ENCODE measurements at regions not wholly inside any gene's neighbourhood (a gene's known extent, or its start where the extent isn't known, plus 50 kb on each side); places are given as distances from the start of the nearest gene placed in this dataset.
"Not testable (repeated sequence)": the region's sequence is repeated elsewhere in the genome, so short reads cannot be mapped to it uniquely, and the experiment has no call there.

DNA sequence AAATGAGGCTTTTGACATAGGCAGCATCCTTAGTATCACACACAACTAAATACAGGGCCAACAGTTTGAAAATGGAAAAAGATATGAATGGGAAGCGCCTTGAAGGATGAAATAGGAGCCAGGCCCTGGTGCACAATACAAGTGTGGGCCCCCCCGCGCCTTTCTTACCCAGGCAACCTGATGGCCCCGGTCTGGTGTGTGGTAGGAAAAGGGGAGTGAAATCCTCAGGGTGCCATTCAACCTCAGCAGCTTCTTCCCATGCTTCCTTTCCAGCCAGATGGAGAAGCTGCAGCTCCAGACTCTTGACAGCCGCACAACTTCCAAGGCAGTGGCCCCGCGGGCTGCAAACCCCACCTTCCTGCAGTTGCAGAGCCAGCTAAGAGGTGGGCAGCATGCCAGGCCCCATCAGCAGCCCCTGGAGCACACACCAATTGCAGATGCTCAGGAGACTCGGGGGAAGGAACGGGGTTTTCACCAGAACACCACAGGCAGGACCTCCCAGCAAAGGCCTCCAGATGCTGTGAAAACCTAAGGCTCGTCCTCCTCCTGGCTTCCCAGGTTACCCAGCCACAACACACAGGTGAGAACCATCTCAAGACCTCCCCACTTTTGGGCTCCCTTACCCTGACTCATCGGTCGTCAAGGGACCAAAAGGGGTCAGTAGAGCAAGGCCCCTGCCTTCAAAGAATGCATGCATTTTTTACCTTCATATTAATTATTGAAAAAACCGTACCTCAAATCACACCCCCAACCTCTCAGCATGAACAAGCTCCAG, 101.6 kb downstream of the CPN2 start:
- no peak for DNase-seq

DNA sequence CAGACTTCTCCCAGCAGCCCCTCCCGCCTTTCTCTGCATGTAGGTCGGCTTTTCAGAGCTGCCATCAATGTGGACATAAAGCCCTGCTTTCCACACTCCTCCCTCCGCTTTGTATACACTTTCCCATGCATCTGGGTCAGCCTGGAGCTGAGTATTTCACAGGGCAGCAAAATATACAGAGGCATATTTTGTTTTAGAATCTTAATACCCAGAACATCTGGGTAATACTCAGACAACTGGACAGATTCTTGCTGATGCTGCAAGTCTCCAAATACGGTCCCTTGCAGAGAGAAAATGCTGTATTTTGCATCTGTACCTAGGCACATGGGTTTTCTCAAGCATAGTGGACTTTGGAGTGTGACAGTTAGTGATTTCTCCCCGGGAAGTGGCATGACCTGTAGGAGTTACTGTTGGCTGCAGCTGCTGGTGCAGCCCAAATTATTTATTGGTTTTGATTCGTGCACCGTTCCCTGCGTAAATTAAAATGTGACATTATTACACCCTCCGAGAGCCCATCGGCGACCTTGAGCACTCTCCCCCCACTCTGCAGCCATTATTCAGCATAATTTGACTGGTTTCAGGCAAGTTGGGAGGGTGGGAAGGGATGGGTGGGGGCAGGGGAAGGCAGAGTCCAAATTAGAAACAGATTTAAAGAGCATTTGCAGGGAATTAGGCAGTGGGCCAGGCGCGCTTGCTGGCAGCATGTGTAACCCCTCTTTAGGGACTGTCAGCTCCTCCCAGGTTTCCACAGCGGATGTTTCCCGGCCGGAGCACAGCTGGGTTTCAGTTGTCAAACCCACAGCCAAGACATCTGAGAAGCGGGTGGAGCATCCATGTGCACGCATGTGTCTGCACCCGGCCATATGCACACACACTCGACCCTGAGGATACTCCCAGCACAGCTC, 100.8 kb downstream of the CPN2 start:
- no peak for DNase-seq

- no peak for DNase-seq
Measured at GRCh38 chr3:194251007-194251406, 100.1 kb downstream of the CPN2 start.

DNA sequence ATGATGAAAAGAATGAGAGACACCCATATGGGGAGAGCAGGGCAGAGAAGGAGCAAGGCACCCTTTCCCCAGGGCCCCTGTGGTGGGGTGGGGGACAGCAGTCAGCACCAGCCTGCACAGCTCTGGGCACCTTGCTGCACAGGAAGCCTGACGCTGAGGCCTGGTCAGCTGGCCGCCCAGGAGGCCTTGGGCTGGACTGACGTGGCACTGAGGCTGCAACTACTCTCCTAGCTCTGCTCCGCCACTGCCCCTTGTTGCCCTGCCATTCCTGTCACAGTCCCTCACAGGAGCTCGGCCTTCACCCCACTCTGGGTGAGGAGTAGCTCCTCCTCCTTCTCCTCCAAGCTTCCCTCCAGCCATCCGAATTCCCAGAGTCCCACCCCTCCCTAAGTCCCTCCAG, 99.7 kb downstream of the CPN2 start:
- no peak for DNase-seq

GRCh38 chr3:194251891-194252560, 99.1 kb downstream of the CPN2 start:
- no peak for DNase-seq

DNA sequence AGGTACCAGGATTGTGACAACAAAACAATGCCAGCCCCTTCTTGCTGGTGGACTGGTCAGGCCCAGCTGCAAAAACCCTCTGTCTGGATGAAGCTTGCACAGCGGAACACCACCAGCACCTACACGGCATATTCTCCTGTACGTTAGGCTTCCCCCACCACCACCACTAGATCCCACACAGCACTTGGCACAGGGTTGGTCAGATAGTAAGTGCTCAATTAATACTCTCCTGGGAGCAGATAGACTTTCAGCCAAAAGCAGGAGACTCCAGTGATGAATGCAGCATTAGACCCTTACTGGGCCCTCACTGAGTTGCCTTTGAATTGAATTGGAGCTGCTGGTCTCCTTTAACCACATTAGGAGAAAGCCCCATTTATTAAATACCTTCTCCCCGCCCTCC, 97.9 kb downstream of the CPN2 start:
- no peak for DNase-seq

DNA sequence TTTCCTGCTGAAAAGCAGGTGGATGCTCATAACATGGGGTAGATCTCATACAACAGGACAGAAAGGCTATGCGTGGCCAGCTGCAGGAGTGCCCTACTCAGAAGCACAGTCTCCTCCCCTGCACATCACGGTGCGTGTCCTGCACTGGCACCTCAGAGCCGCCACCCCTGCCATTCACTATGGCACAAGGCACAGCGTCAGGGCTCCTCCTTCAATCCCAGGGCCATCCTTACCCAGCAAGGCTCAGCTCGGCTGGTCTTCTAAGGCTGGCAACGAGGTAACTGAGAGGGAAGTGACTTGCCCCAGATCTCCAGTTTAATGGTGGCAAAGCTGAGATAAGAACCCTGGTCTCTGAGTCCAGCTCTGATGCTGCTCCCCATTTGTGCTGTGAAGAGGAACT, 97.1 kb downstream of the CPN2 start:
- no peak for DNase-seq

- DNase-seq, result peak; percentile 19
Measured at GRCh38 chr3:194255252-194256039, 95.7 kb downstream of the CPN2 start.

GRCh38 chr3:194256040-194256945, 94.8 kb downstream of the CPN2 start:
- DNase-seq, result no peak

GRCh38 chr3:194257151-194257621, 93.9 kb downstream of the CPN2 start:
- no peak for DNase-seq

GRCh38 chr3:194257916-194258668, 93.0 kb downstream of the CPN2 start:
- DNase-seq, result no peak

GRCh38 chr3:194259982-194260766, 91.0 kb downstream of the CPN2 start:
- no peak for DNase-seq

DNA sequence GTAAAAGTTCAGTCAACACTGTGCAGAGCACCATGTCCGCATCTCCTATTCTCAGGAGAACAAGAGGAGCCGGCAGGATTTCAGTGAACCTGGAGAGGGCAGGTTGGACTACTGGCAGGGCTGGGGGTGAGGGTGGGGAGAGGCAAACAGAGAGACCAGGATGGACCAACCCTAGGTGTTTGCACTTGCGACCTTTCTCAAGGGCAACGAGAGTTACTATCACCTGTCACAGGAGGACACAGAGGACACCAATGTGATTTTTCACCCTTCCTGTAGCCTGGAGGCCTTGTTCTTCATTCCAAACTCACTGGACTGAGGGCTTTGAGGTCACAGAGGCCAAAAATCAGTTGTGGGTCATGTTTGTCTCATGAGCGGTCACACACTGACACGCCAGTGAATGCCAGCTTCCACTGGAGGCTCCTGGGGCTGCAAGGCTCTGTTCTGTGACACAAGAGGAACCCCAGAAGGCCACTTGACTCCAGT, 89.5 kb downstream of the CPN2 start:
- DNase-seq, result no peak

- no peak for DNase-seq
Measured at GRCh38 chr3:194262176-194262924, 88.8 kb downstream of the CPN2 start.

DNA sequence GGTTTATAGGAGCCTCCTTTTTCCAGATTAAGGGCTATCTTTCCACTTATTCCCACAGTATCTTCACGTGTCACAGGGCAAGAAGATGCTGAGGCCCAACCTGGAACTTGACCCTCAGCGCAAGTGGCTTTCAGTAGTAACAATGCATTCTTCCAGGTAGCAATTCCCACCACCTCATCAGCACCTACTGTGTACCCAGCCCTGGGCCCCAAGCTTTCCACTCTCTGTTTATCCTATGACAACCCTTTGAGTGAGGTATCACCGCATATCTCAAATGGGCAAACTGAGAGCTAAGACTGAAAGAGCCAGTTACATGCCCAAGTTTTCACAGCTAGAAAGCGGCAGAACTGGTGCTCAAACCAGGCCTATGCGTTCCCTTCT, 88.2 kb downstream of the CPN2 start:
- DNase-seq, result no peak

GRCh38 chr3:194264631-194265504, 86.3 kb downstream of the CPN2 start:
- DNase-seq, result not testable (repeated sequence)

DNA sequence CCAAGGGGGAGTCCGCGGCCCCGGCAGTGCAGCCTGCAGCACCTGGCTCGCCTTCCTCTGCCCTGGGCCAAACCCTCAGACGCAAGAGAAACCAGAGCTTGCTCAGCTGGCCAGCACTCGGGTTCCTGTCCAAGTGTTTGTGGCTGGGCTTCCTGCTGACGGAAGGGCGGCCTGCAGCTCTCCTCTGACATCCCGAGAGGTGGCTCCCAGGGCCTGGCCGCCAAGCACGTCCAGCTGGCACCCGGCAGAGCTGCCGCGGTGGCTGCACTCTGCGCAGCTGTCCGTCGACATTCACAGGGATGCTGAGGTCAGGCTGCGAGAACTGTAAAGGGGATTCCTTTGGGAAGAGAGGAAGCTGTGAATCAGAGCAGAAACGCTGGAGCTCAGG, 85.6 kb downstream of the CPN2 start:
- no peak for DNase-seq

All from stimulated activated naive CD4-positive, alpha-beta T cell treated with Interleukin-2 at 50 U/mL for 16 hours (primary cell).